IPS-20b (cell line): ENCODE measurements at regions not wholly inside any gene's neighbourhood (a gene's known extent, or its start where the extent isn't known, plus 50 kb on each side); places are given as distances from the start of the nearest gene placed in this dataset.

Experiments used
- H3K27ac ChIP-seq: one replicate; pipeline ENCODE4 v1.5.1; 2013; ENCODE audit warnings: low read length
- H3K27me3 ChIP-seq: 2 replicates; pipeline ENCODE4 v1.6.1; 2013; ENCODE audit warnings: mild to moderate bottlenecking, low read length, inconsistent platforms; ENCODE audit not compliant: insufficient read depth
- H3K36me3 ChIP-seq: 2 replicates; pipeline ENCODE4 v1.6.1; 2013; ENCODE audit warnings: low read depth, mild to moderate bottlenecking, inconsistent platforms, low read length, moderate library complexity; ENCODE audit not compliant: insufficient read depth
- H3K4me1 ChIP-seq: 2 replicates; pipeline ENCODE4 v1.6.1; 2013; ENCODE audit warnings: mild to moderate bottlenecking, control low read depth, inconsistent platforms, low read length, moderate library complexity; ENCODE audit not compliant: insufficient read depth
- H3K4me3 ChIP-seq: 2 replicates; pipeline ENCODE4 v1.5.1; 2013; ENCODE audit warnings: mild to moderate bottlenecking, low read length, inconsistent platforms
- H3K9ac ChIP-seq: 2 replicates; pipeline ENCODE4 v1.6.1; 2013; ENCODE audit warnings: low read depth, mild to moderate bottlenecking, inconsistent platforms, low read length, moderate library complexity
- H3K9me3 ChIP-seq: 2 replicates; pipeline ENCODE4 v1.6.1; 2013; ENCODE audit warnings: mild to moderate bottlenecking, low read depth, low read length, inconsistent platforms; ENCODE audit not compliant: insufficient read depth

DNA sequence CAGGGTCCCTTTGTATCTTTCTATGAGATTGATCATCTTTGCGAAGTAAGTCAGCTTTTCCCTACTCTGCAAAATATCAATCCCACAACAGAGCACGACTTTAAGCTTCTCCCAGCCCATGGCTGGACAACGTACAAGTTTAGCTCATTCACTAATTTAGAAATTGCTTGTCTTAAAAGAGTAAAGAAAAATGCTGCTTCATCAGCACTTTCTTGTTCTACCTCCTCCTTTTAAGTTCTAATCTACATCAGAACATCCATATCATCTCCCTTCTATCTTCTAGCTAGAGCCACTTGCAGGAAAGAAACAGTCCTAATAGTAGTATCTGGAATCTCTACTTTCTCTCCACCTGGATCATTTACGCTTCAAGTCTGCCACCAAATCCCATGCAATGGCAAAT lies 441.2 kb upstream of the ESRRG start:
- Histone ChIP-seq H3K4me1 (no peaks in the 10 kb centered on the region), H3K9ac (no peak overlapping the region), H3K36me3 (no peaks in the 10 kb centered on the region), H3K27me3 (no peaks in the 10 kb centered on the region), H3K27ac (no peak overlapping the region), H3K9me3 (peaks cover 2% of the 10 kb centered on the region; the same call in 1 of the 2 replicates), H3K4me3 (no peak overlapping the region)

DNA sequence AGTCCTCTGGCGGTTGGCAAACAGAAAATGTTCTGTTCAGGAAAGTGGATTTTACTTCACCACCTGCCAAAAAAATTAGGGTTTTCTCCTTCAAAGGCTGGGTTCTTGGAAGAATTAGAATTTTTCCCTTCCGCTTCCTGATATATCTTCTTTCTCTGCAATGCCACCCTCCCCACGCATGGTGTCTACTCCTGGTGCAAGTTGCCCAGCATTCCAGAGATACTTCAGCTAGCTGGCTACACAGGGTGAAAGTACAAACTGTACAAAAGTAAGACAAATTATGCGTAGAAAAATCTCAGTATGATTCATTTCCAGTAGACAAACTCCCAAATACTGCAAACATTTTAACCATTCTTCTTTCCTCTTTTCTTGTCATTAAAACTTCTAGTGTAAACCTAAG lies 430.1 kb upstream of the ESRRG start:
- Histone ChIP-seq H3K4me1 (no peaks in the 10 kb centered on the region), H3K9me3 (peaks cover 3% of the 10 kb centered on the region; the same call in 1 of the 2 replicates)

DNA sequence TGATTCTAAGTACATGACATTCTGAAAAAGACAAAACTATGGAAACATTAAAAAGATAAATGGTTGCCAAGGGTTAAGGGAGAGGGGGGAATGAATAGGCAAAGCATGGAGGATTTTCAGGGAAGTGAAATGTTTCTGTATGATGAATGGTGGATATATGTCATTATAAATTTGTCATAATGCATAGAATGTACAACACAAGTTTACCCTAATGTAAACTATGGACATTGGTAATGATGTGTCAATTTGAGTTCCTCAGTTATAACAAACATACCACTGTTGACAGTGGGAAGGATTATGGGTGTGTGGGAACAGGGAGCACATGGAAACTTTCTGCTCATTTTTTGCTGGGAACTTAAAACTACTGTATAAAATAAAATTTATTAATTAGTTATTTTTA lies 427.1 kb upstream of the ESRRG start:
- H3K36me3 ChIP-seq = no peaks in the 10 kb centered on the region
- H3K27me3 ChIP-seq = no peaks in the 10 kb centered on the region
- no peak overlapping the region for H3K4me3 ChIP-seq
- H3K9me3 ChIP-seq = peaks cover 5% of the 10 kb centered on the region; the same call in 1 of the 2 replicates
- no peak overlapping the region for H3K27ac ChIP-seq
- no peak overlapping the region for H3K9ac ChIP-seq
- H3K4me1 ChIP-seq = no peaks in the 10 kb centered on the region

More for the DNA sequence above, 430.1 kb upstream of the ESRRG start:
- no peak overlapping the region for H3K9ac ChIP-seq
- no peaks in the 10 kb centered on the region for H3K36me3 ChIP-seq
- no peaks in the 10 kb centered on the region for H3K27me3 ChIP-seq
- H3K4me3 ChIP-seq = no peak overlapping the region
- H3K27ac ChIP-seq = no peak overlapping the region

DNA sequence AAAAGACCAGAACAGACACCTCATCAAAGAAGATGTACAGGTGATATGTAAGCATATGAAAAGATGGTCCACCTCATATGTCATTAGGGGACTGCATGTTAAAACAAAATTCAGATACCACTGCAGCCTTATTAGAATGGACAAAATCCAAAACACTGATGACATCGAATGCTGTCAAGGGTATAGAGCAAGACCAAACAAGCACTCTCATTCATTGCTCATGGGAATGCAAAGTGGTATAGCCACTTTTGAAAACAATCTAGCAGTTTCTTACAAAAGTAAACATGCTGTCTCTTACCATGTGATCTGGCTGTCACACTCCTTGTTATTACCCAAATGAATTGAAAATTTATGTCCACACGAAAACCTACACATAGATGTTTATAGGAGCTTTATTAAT lies 426.6 kb upstream of the ESRRG start:
- H3K27me3 ChIP-seq = no peaks in the 10 kb centered on the region
- H3K36me3 ChIP-seq = no peaks in the 10 kb centered on the region
- H3K4me1 ChIP-seq = no peaks in the 10 kb centered on the region
- no peak overlapping the region for H3K27ac ChIP-seq
- H3K9ac ChIP-seq = no peak overlapping the region
- H3K9me3 ChIP-seq = peaks cover 5% of the 10 kb centered on the region; the same call in 1 of the 2 replicates
- no peak overlapping the region for H3K4me3 ChIP-seq

DNA sequence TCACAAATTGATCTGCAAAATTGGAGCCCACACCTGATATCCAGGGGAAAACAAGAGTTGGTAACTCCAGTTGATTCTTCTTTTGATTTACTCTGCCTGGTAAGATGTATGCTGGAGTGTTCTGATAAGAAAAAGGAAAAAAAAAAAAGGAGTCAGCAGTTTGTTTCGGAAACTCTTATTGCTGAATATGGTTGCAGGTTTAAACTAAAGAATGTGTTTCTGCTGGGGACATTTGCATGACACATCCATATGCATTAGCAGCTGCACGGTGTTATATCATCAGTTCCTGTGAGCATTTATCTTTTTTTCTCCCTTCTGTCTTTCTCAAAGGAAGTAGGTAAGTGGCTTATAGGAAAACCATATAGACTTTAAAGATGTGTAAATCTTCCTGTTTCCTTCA lies 418.5 kb upstream of the ESRRG start:
- H3K4me3 ChIP-seq = no peak overlapping the region
- no peaks in the 10 kb centered on the region for H3K36me3 ChIP-seq
- H3K27me3 ChIP-seq = peaks cover 64% of the 10 kb centered on the region
- no peak overlapping the region for H3K9ac ChIP-seq
- no peak overlapping the region for H3K27ac ChIP-seq
- peaks cover 17% of the 10 kb centered on the region; the same call in 1 of the 2 replicates for H3K4me1 ChIP-seq
- no peaks in the 10 kb centered on the region for H3K9me3 ChIP-seq

DNA sequence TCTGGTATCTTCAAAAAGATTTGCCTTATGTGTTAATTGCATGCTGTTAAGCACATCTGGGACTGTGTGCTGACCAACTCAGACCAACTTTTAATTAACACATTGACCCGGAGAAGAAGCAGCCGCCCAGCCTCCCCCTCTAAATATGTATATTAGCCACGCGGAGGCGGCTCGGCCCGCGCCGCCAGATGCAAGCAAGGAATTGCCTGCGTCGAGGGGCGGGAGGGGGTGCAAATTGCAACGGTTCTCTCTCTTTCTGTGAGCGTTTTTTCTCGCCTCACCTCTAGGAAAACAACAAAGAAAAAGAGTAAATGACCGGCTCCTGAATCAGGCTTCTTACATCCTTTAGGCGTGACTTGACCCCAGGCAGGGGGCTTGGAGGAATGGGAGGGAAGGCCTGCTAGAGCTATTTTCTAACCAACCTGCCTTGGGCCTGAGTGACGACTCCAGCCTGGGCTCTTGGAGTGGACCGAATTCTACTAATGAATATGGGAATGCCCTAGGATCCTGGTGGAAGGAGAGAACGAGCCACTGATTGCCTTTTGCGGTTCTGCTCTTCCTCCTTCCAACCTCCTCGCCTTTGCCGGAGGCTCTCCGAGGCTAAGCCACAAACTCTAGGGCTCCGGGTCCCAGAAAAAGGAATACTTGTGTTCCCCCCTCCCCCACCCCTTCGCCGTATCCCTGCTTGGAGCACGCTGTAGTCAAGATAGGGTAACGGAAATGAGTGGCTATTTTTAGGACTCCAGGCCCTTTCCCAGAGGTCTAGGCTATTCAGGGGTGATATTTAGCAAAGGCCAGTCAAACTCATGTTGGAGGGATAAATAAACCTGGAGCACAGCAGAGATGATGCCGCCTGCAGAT lies 417.0 kb upstream of the ESRRG start:
- no peak overlapping the region for H3K27ac ChIP-seq
- H3K9ac ChIP-seq = peak overlapping the region; percentile 10; the same call in 1 of the 2 replicates

DNA sequence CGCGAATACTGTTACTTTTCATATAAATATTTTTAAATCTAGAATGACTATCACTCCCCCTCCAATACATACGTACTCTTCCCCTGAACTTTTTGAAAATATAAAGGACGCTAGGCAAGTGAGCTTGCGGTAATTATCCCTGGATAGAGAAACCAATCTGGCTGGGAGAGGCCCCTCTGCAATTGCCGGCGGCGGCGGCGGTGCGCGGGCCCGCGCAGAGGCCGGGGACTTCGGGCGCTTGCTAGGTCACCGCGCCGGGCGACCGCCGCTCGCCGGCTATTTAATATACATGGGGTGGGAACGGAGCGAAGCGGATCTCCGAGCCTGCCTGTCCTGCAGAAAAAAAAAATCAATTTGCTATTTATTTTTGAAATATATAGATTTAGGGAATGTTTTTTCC lies 416.3 kb upstream of the ESRRG start:
- H3K9ac ChIP-seq = no peak overlapping the region
- H3K36me3 ChIP-seq = no peaks in the 10 kb centered on the region
- H3K27ac ChIP-seq = no peak overlapping the region
- H3K4me1 ChIP-seq = peaks cover 17% of the 10 kb centered on the region; the same call in 1 of the 2 replicates
- peak overlapping the region; percentile 60 for H3K4me3 ChIP-seq
- H3K27me3 ChIP-seq = peaks cover 86% of the 10 kb centered on the region
- no peaks in the 10 kb centered on the region for H3K9me3 ChIP-seq

More for the DNA sequence above, 417.0 kb upstream of the ESRRG start:
- Histone ChIP-seq H3K4me3 (peak overlapping the region; percentile 60), H3K9me3 (no peaks in the 10 kb centered on the region), H3K4me1 (peaks cover 17% of the 10 kb centered on the region; the same call in 1 of the 2 replicates), H3K27me3 (peaks cover 78% of the 10 kb centered on the region), H3K36me3 (no peaks in the 10 kb centered on the region)

DNA sequence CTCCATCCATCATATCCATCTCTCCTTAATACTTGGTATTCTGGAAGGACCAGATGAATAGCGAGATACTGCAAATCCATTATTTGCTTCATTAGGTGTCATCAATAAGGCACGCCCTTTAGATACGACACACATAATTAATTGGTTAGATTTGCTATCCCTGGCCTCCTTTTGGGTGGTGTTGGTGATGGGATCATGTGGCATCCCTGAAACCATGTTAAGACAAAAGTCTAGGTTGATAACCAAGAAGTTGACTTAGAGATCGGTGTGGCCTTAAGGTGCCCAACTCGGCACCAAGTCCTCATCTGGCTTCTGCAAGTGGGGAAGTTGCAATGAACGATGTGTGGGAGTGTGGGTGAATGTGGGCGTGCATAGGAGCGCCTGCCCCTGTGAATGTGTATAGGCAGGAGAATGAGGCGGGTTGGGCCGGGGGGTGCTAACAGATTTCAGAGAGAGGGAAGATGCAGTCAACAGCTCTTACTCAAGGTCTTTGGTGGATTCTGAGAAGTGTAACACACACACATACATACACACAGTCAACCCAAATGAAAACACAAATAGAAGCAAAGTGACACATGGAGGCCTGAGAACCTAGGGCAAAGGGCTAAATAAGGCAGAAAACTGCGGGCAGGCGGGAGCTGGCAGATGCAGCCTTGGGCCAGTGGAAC lies 415.7 kb upstream of the ESRRG start:
- H3K27ac ChIP-seq = no peak overlapping the region
- H3K9me3 ChIP-seq = no peaks in the 10 kb centered on the region
- peak overlapping the region; percentile 60; the same call in 1 of the 2 replicates for H3K4me3 ChIP-seq
- H3K4me1 ChIP-seq = peaks cover 17% of the 10 kb centered on the region; the same call in 1 of the 2 replicates
- no peak overlapping the region for H3K9ac ChIP-seq
- no peaks in the 10 kb centered on the region for H3K36me3 ChIP-seq
- peaks cover 92% of the 10 kb centered on the region for H3K27me3 ChIP-seq

DNA sequence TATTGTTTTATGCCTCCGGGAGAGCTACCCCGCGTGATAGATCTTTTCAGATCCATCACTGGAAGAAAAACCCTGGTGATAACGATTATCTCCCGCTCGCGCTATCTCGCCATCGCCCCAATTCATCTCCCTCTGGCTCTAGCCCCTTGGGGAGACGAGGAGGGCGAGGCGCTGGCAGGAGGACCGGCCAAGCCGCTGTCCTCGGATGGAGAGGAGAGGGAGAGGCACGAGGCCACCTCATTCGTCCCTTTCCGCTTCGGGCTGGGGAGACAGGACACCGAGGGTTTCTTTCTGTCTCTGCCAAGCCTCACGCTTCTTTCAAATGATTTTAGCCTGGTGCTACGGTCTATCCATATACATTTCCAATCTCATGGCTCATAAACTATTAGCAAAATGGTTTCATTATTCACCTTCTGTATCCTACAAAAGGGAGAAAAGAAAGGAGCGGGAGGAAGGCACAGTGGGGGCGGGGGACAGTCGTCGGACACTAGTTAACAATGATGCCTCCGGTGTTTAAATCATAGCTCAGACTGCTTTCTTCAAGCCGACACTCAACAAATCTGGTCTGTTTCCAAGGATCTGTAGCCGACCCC lies 415.0 kb upstream of the ESRRG start:
- H3K27me3 ChIP-seq = peaks cover 98% of the 10 kb centered on the region
- H3K9me3 ChIP-seq = no peaks in the 10 kb centered on the region; the same call in 1 of the 2 replicates
- H3K36me3 ChIP-seq = no peaks in the 10 kb centered on the region
- H3K4me1 ChIP-seq = peaks cover 17% of the 10 kb centered on the region; the same call in 1 of the 2 replicates
- H3K27ac ChIP-seq = no peak overlapping the region
- H3K9ac ChIP-seq = no peak overlapping the region
- peak overlapping the region; percentile 29; the same call in 1 of the 2 replicates for H3K4me3 ChIP-seq

DNA sequence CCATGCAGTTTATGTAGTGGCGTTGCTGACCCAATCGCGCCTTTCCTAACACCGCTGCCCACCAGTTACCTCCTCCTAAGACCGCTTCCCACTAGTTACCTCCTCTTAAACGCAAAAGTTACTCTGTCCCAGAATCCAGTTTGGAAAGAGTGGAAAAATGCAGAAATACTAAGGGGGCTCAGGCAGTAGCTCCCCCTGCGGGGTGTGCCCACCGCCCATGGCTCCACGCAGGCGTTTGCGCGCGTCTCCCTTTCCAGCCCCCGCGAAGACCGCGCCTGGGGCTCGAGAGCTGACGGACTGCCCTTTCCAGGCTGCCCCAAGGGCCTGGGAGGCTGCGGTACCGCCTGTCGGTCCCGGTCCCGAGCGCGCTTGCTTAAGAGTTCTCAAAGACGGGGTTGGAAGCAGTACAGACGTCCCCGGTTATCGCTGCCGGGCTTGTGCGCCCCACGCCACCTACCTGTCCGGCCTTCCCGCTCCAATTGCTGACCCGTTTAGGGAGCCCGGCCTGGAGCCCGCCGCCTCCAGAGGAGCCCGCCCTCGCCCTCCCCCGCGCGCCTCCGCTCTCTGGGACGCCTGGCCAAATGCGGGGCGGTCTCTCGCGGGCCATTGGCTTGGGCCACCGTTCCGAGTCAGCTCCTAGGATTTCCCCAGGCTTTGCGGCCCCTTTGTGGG lies 414.1 kb upstream of the ESRRG start:
- no peak overlapping the region for H3K9ac ChIP-seq
- peaks cover 17% of the 10 kb centered on the region; the same call in 1 of the 2 replicates for H3K4me1 ChIP-seq
- H3K27ac ChIP-seq = no peak overlapping the region
- no peaks in the 10 kb centered on the region for H3K36me3 ChIP-seq
- peaks cover 100% of the 10 kb centered on the region for H3K27me3 ChIP-seq
- H3K4me3 ChIP-seq = peak overlapping the region; percentile 79
- H3K9me3 ChIP-seq = no peaks in the 10 kb centered on the region; the same call in none of the 2 replicates

DNA sequence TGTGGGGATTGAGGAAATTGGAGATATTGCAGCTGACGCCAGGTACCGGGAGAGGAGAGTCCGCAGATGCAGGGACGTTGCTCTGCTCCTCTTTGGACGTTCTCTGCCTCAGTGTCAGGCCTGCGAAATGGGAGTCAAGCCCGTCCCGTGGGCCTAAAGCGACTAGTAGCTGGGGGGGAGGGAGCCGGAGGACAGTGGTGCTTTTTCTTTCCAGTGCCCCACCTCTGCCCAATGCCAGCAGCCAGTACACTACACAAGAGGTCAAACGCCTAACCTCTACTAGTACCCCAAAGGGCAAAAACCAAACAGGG lies 413.6 kb upstream of the ESRRG start:
- no peak overlapping the region for H3K9ac ChIP-seq

More for the DNA sequence above, 413.6 kb upstream of the ESRRG start:
- peak overlapping the region; percentile 79 for H3K4me3 ChIP-seq
- no peaks in the 10 kb centered on the region; the same call in none of the 2 replicates for H3K9me3 ChIP-seq
- H3K4me1 ChIP-seq = peaks cover 17% of the 10 kb centered on the region; the same call in 1 of the 2 replicates
- H3K27ac ChIP-seq = no peak overlapping the region
- peaks cover 100% of the 10 kb centered on the region for H3K27me3 ChIP-seq
- no peaks in the 10 kb centered on the region for H3K36me3 ChIP-seq
